Fibroblast of the aortic adventitia (primary cell): ENCODE measurements at regions not wholly inside any gene's neighbourhood (a gene's known extent, or its start where the extent isn't known, plus 50 kb on each side); places are given as distances from the start of the nearest gene placed in this dataset.

ENCODE experiments used
- DNase-seq: peaks from one replicate; pipeline ENCODE4 v3.0.0-alpha.2; 2010; ENCODE audit warnings: low read depth
- H3K4me3 ChIP-seq: 2 replicates; pipeline ENCODE4 v1.5.1; 2011; ENCODE audit warnings: low read depth, mild to moderate bottlenecking, control low read depth, low read length, moderate library complexity
- CTCF ChIP-seq: IDR thresholded peaks from 2 replicates; pipeline ENCODE4 v1.5.1; 2011; ENCODE audit warnings: mild to moderate bottlenecking, low read length, control low read depth, inconsistent platforms; ENCODE audit not compliant: insufficient read depth

- H3K4me3 ChIP-seq: no peak overlapping the region
- TF ChIP-seq CTCF: no peak
- DNase-seq: peak; percentile 67
These were observed 57.0 kb upstream of the TARBP1 start for GRCh38 chr1:234535763-234536515.

- no peak overlapping the region for H3K4me3 ChIP-seq
- TF ChIP-seq CTCF: no peak
- DNase-seq: no peak
These were observed 56.2 kb upstream of the TARBP1 start for GRCh38 chr1:234535218-234535617.

- no peak for TF ChIP-seq CTCF
- H3K4me3 ChIP-seq: no peak overlapping the region
These were observed 55.2 kb upstream of the TARBP1 start for GRCh38 chr1:234533975-234534876.

GRCh38 chr1:234533034-234533891, 54.3 kb upstream of the TARBP1 start:
- no peak overlapping the region for H3K4me3 ChIP-seq
- peak; percentile 98 for DNase-seq
- no peak for TF ChIP-seq CTCF

More at GRCh38 chr1:234533975-234534876, 55.2 kb upstream of the TARBP1 start:
- peak; percentile 100 for DNase-seq

- peak; percentile 59 for DNase-seq
- no peak for TF ChIP-seq CTCF
- H3K4me3 ChIP-seq: no peak overlapping the region
These were observed 53.5 kb upstream of the TARBP1 start for GRCh38 chr1:234532503-234532922.

GRCh38 chr1:234531151-234531635, 52.2 kb upstream of the TARBP1 start:
- no peak for TF ChIP-seq CTCF
- peak; percentile 84 for DNase-seq
- H3K4me3 ChIP-seq: peak overlapping the region; percentile 48
